Astrocyte (in vitro differentiated cells and primary cell): ENCODE measurements at regions not wholly inside any gene's neighbourhood (a gene's known extent, or its start where the extent isn't known, plus 50 kb on each side); places are given as distances from the start of the nearest gene placed in this dataset.

Source experiments
- DNase-seq: peaks from one replicate; pipeline ENCODE4 v3.0.0-alpha.2; 2010; ENCODE audit warnings: low read depth
- FAIRE-seq: peaks from 2 replicates; lab custom pipeline; 2011; peaks lifted over from hg19 to GRCh38; lab: Jason Lieb, UNC
- H2AFZ ChIP-seq: 2 replicates; pipeline ENCODE4 v1.6.0; 2012; ENCODE audit warnings: low read depth, low read length, inconsistent platforms
- H3K27ac ChIP-seq: 2 replicates; pipeline ENCODE4 v1.5.1; 2011; ENCODE audit warnings: low read depth, low read length, inconsistent platforms
- H3K27me3 ChIP-seq: 2 replicates; pipeline ENCODE4 v1.6.0; 2011; ENCODE audit warnings: low read length, inconsistent platforms; ENCODE audit not compliant: insufficient read depth
- H3K36me3 ChIP-seq: 2 replicates; pipeline ENCODE4 v1.5.1; 2011; ENCODE audit warnings: low read length, inconsistent platforms; ENCODE audit not compliant: insufficient read depth
- H3K4me1 ChIP-seq: 2 replicates; pipeline ENCODE4 v1.5.1; 2011; ENCODE audit warnings: low read length, inconsistent platforms; ENCODE audit not compliant: insufficient read depth
- H3K4me2 ChIP-seq: 2 replicates; pipeline ENCODE4 v1.6.0; 2012; ENCODE audit warnings: low read length, inconsistent platforms
- H3K4me3 ChIP-seq: 2 replicates; pipeline ENCODE4 v1.5.1; 2011; ENCODE audit warnings: low read depth, mild to moderate bottlenecking, low read length, inconsistent platforms; ENCODE audit not compliant: insufficient read depth
- H3K79me2 ChIP-seq: 2 replicates; pipeline ENCODE4 v1.6.0; 2012; ENCODE audit warnings: mild to moderate bottlenecking, low read length, inconsistent platforms; ENCODE audit not compliant: insufficient read depth
- H3K9ac ChIP-seq: 2 replicates; pipeline ENCODE4 v1.6.0; 2012; ENCODE audit warnings: mild to moderate bottlenecking, low read length, inconsistent platforms
- H3K9me3 ChIP-seq: 2 replicates; pipeline ENCODE4 v1.5.1; 2012; ENCODE audit warnings: low read depth, mild to moderate bottlenecking, low read length, inconsistent platforms; ENCODE audit not compliant: insufficient read depth
- H4K20me1 ChIP-seq: 2 replicates; pipeline ENCODE4 v1.6.0; 2012; ENCODE audit warnings: low read length, inconsistent platforms; ENCODE audit not compliant: insufficient read depth
- H3K27ac Mint-ChIP-seq: one replicate; pipeline ENCODE4 v1.8.0; 2021; ENCODE audit warnings: mild to moderate bottlenecking, mixed read lengths; ENCODE audit not compliant: unreplicated experiment
- H3K27me3 Mint-ChIP-seq: one replicate; pipeline ENCODE4 v1.8.0; 2021; ENCODE audit warnings: low read depth, mixed read lengths; ENCODE audit not compliant: unreplicated experiment
- H3K36me3 Mint-ChIP-seq: one replicate; pipeline ENCODE4 v1.8.0; 2021; ENCODE audit warnings: low read depth, mixed read lengths; ENCODE audit not compliant: unreplicated experiment
- H3K4me1 Mint-ChIP-seq: one replicate; pipeline ENCODE4 v1.8.0; 2021; ENCODE audit warnings: low read depth, mixed read lengths; ENCODE audit not compliant: unreplicated experiment
- H3K4me3 Mint-ChIP-seq: one replicate; pipeline ENCODE4 v1.8.0; 2021; ENCODE audit warnings: mild to moderate bottlenecking, moderate library complexity, mixed read lengths; ENCODE audit not compliant: unreplicated experiment
- H3K9me3 Mint-ChIP-seq: one replicate; pipeline ENCODE4 v1.8.0; 2021; ENCODE audit warnings: mild to moderate bottlenecking, mixed read lengths; ENCODE audit not compliant: unreplicated experiment
- EZH2 ChIP-seq: IDR thresholded peaks from 2 replicates; pipeline ENCODE4 v1.6.1; 2012; ENCODE audit warnings: mild to moderate bottlenecking, low read length, inconsistent platforms; ENCODE audit not compliant: insufficient read depth
- TF ChIP-seq, protein P1 (sequence below): IDR thresholded peaks from 2 replicates; pipeline ENCODE4 v1.5.1; 2011; ENCODE audit warnings: low read depth, mild to moderate bottlenecking, inconsistent platforms, low read length, moderate library complexity; ENCODE audit not compliant: insufficient read depth

DNA sequence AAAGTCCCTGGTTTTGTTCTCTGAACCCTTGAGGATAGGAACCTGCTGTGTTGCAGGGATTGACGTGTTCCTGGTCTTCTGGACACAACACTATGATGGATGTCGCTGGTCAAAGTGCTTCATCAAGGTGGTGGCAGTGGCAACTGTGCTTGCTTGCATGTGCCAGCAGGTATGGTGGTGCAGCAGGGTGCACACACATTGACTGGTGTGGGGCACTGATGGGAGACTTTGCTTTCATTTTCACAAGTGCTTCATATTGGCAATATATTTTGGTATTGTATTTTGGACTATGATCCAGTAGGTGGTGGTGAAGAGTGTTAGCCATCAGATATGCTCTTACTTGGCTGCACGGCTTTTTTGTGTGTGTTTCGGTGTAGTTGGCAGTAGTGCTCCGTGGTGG lies 479.8 kb upstream of the CTNND2 start:
- Histone ChIP-seq H3K36me3 (no peaks in the 10 kb centered on the region), H3K4me3 (no peak overlapping the region), H3K79me2 (no peaks in the 10 kb centered on the region), H3K27me3 (no peaks in the 10 kb centered on the region), H2AFZ (no peak overlapping the region), H3K27ac (no peak overlapping the region), H4K20me1 (no peaks in the 10 kb centered on the region), H3K4me2 (no peak overlapping the region), H3K9me3 (no peaks in the 10 kb centered on the region), H3K9ac (no peak overlapping the region), H3K4me1 (no peaks in the 10 kb centered on the region)
- H3K4me1 Mint-ChIP-seq: no peaks in the 10 kb centered on the region
- TF ChIP-seq, protein P1, sequence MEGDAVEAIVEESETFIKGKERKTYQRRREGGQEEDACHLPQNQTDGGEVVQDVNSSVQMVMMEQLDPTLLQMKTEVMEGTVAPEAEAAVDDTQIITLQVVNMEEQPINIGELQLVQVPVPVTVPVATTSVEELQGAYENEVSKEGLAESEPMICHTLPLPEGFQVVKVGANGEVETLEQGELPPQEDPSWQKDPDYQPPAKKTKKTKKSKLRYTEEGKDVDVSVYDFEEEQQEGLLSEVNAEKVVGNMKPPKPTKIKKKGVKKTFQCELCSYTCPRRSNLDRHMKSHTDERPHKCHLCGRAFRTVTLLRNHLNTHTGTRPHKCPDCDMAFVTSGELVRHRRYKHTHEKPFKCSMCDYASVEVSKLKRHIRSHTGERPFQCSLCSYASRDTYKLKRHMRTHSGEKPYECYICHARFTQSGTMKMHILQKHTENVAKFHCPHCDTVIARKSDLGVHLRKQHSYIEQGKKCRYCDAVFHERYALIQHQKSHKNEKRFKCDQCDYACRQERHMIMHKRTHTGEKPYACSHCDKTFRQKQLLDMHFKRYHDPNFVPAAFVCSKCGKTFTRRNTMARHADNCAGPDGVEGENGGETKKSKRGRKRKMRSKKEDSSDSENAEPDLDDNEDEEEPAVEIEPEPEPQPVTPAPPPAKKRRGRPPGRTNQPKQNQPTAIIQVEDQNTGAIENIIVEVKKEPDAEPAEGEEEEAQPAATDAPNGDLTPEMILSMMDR: no peak
- TF ChIP-seq EZH2: no peak
- no peaks in the 10 kb centered on the region for H3K27me3 Mint-ChIP-seq
- peaks cover 2% of the 10 kb centered on the region for H3K9me3 Mint-ChIP-seq
- no peak overlapping the region for H3K27ac Mint-ChIP-seq
- DNase-seq (no peak), FAIRE-seq (no peak)
- peaks cover 1% of the 10 kb centered on the region for H3K36me3 Mint-ChIP-seq
- H3K4me3 Mint-ChIP-seq: no peak overlapping the region

DNA sequence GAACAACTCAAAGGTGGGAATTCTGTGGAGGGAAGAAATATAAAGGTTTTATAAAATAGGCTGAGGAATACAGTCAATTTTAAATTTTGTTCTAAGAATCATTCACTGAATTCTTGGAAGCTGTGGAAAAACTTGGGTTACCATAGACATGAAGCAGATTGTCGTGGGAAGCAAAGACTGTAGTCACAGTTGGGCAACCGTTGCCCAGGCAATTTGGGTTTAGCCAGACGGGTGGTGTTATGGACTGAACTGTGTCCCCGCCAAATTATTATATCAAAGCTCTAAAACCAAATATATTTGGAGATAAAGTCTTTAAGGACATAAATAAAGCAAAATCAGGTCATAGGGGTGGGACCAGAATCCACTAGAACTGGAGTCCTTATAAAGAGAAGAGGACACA lies 463.7 kb upstream of the CTNND2 start:
- Mint-ChIP-seq H3K9me3 (no peaks in the 10 kb centered on the region), H3K27ac (no peak overlapping the region), H3K4me3 (no peak overlapping the region), H3K4me1 (no peaks in the 10 kb centered on the region), H3K36me3 (no peaks in the 10 kb centered on the region), H3K27me3 (no peaks in the 10 kb centered on the region)
- TF ChIP-seq, protein P1: no peak
- no peak for TF ChIP-seq EZH2
- Histone ChIP-seq H3K4me1 (no peaks in the 10 kb centered on the region), H3K27ac (no peak overlapping the region), H3K79me2 (no peaks in the 10 kb centered on the region), H3K9ac (no peak overlapping the region), H2AFZ (no peak overlapping the region), H3K36me3 (no peaks in the 10 kb centered on the region), H3K27me3 (no peaks in the 10 kb centered on the region), H3K9me3 (no peaks in the 10 kb centered on the region), H4K20me1 (no peaks in the 10 kb centered on the region), H3K4me2 (no peak overlapping the region), H3K4me3 (no peak overlapping the region)
- FAIRE-seq: no peak
- no peak for DNase-seq

DNA sequence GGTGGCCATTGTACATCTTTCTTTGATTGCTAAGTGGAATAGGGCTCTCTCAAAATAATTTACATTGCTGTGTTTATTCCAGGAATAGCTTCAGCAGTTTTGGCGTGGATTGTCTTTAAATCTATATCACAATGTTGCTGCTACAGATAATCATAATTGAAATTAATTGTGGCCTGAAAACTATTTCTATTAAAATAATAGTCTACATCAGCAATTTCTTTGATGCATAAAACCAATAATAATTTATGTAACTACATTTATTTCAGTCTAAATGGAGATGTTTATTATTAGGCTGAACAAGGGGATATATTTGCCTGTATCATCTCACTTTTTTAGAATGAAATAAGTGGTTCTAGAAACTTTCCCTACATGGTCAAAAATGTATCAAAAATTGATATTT lies 456.0 kb upstream of the CTNND2 start:
- no peaks in the 10 kb centered on the region for H3K9me3 ChIP-seq
- H2AFZ ChIP-seq: no peak overlapping the region
- TF ChIP-seq, protein P1: no peak
- TF ChIP-seq EZH2: no peak
- no peak overlapping the region for H3K9ac ChIP-seq
- no peaks in the 10 kb centered on the region for H3K4me1 Mint-ChIP-seq
- H3K4me2 ChIP-seq: no peak overlapping the region
- H3K27me3 ChIP-seq: no peaks in the 10 kb centered on the region
- no peak for DNase-seq
- H4K20me1 ChIP-seq: no peaks in the 10 kb centered on the region
- no peaks in the 10 kb centered on the region for H3K36me3 Mint-ChIP-seq
- H3K27ac ChIP-seq: no peak overlapping the region
- no peak overlapping the region for H3K4me3 Mint-ChIP-seq
- no peaks in the 10 kb centered on the region for H3K36me3 ChIP-seq
- FAIRE-seq: no peak
- H3K4me1 ChIP-seq: peaks cover 14% of the 10 kb centered on the region
- no peaks in the 10 kb centered on the region for H3K79me2 ChIP-seq
- no peaks in the 10 kb centered on the region for H3K9me3 Mint-ChIP-seq
- H3K27ac Mint-ChIP-seq: no peak overlapping the region
- H3K27me3 Mint-ChIP-seq: no peaks in the 10 kb centered on the region
- H3K4me3 ChIP-seq: no peak overlapping the region
